ENCODE measurements at regions not wholly inside any gene's neighbourhood (a gene's known extent, or its start where the extent isn't known, plus 50 kb on each side); places are given as distances from the start of the nearest gene placed in this dataset.

GRCh38 chr7:84249656-84250055 is 55.1 kb upstream of the SEMA3A start:
- no peak for ATAC-seq
- intact Hi-C loops (cut with DNase I), result no loop called here
- DNase-seq, result no peak

DNA sequence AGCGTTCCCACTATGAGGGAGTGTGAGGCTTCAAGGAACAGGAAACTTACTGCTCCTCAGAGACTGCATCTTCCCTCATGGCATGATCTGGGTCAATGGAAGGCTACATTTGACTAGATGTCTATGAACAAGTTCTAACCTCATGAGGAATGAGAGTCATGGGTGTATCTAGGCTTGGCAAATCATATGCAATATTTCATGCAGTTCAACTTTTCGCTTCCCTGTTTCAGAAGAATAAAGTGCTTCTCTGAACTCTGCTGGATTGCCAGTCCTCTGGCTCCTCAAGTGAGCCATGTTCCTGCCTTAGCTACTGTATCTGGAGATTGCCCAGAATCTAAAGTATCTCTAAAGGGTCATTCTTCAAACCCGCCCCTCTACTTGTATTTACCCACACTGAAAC is 54.3 kb upstream of the SEMA3A start:
- intact Hi-C loops (cut with DNase I), result no loop called here
- DNase-seq, result no peak
- ATAC-seq, result peak in 1 of 2 donors; percentile 60

DNA sequence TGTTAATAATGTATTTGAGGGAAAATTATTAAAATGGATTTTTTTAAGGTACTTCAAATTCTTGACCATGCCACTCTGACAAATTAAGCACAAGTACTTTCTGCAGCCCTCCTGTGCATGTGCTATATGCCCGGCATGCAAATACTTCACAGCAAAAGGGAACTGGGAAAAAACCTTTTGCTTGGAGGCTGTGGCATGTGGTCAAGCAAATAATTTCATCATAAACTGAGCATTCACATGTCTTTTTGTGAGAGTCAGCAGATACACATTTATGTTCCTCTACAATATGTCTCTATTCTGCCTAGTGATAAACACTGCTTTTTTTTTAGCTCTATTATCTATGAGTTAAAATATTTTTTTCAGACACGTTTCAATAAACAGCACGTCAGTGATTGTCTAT is 53.7 kb upstream of the SEMA3A start:
- no peak for DNase-seq
- intact Hi-C loops (cut with DNase I), result no loop called here
- peak in 1 of 2 donors; percentile 73 for ATAC-seq

DNA sequence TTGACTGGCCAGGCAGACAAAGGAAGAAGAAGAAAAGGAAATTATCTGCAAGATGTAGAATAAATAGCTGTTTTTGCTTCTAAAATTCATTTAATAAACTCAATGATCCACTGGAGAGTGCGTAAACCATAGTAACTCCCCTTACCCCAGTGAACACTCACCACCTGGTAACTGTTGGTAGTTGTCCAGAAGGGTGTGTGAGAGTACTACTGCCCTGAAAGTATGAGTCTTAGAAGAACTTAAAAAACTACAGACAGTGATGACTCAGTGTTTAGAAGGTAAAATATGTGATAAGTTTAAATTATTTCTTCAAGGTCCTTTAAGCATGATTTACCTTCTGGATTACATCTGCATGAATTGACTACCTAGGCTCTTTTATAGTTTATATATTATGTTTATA is 53.0 kb upstream of the SEMA3A start:
- ATAC-seq (peak in 1 of 2 donors; percentile 55), DNase-seq (no peak)
- intact Hi-C loops (cut with DNase I), result no loop called here

- DNase-seq, result no peak
- ATAC-seq, result no peak
- intact Hi-C loops (cut with DNase I), result no loop called here
Observed at GRCh38 chr7:84245835-84246234, 51.2 kb upstream of the SEMA3A start.

Data from left cardiac atrium (tissue), 4 donors.